GM18873 (cell line): ENCODE measurements at regions not wholly inside any gene's neighbourhood (a gene's known extent, or its start where the extent isn't known, plus 50 kb on each side); places are given as distances from the start of the nearest gene placed in this dataset.
"Not testable (repeated sequence)": the region's sequence is repeated elsewhere in the genome, so short reads cannot be mapped to it uniquely, and the experiment has no call there.

Experiments used
- ATAC-seq: cut with Tn5 transposase; IDR thresholded peaks from one replicate; pipeline ENCODE4 v1.9.1; 2021; ENCODE audit warnings: mild to moderate bottlenecking, moderate library complexity, moderate number of reproducible peaks; ENCODE audit not compliant: unreplicated experiment, low FRiP score

DNA sequence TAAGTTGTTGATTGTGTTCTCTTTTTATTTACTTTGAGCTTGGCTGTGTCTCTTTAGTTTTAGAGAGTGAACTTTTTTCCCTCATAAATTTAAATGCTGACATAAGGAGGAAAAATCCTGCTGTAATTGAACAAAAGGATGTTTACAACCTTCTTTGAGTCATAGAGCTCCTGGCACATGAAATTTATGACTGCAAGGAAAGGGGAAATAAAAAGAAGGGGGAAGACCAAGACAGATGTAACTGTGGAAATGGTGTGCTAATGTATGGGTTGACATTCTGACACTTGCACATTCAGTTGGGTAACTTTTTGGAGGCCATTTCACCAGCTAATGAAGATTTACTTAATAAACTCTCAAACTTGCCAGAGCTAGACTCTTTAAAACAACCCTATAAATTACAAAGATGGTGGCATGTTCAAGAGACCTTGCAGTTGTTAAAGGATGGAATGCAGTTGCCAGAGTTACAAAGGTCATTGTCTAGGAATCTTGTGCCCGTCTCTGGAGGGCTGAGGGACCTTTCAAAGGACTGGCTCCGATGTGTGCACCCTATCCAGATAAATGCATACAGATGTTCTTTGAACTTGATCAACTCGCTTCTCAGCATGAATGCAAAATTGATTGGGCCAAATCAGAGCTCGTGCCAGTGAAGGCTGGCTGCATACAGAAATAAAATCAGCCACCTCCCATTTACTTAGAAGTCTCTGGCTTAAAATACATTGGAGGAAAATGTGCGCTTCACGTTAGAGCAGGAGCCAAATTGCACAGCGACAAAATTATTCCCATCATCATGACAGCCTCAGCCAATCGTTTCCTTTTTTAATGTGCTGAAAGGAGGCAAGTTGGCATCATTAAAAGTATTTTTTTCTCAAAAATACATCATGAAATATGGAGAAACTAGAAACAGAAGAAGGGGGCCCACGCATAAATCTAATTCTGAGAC is 289.0 kb upstream of the XYLT1 start:
- ATAC-seq, result no peak

DNA sequence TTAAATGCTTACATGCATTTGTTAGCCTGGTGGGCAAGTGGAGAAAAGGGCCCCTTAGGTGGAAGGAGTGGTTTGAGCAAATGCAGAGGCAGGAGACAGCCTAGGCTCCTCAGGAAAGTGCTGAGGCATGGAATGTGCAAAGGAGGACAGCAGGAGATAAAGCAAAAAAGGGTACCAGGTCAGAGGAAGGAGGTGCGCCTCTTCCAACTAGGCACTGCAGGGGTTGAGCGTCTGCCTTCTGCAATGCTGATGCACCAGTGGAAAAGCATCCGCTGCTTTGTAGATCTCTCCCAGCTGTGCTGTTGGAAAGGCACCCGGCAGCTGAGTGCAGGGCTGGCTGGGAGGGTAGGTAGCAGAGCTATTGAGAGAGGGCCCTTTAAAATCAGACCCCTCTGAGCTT is 287.0 kb upstream of the XYLT1 start:
- no peak for ATAC-seq

DNA sequence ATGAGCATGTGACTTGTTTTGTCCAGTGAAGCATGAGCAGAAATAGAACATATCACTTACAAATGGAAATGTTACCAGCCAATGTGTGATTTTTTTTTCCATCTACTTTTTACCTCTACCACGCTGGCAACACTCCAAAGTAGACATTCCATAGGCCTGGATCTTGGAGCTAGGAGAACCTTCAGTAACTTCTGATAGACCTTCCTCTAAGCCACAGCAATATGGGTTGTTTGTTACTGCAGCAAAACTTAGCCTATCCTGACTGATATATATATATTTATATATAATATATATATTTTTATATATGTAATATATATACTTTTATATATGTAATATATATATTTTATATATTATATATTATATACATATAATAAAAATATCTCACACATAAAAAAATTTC is 284.4 kb upstream of the XYLT1 start:
- no peak for ATAC-seq

DNA sequence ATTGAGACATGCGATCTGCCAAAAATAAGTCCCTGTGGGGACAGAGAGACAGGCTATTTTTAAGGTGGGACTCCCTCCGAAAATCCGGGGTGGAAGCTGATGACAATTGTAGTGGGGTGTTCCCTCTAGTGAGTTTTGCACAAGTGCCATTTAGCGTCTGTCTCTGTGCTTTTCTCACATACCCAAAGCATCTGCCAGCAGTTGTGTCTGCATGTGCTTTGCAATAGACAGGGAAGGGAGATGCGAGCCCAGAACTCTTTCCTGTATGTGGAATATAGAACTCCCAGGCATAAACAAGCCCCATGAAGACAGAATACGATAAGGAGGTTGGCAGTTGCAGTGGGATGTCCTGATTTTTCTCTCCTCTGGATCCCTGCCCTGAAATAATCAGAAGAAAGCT is 282.7 kb upstream of the XYLT1 start:
- no peak for ATAC-seq

DNA sequence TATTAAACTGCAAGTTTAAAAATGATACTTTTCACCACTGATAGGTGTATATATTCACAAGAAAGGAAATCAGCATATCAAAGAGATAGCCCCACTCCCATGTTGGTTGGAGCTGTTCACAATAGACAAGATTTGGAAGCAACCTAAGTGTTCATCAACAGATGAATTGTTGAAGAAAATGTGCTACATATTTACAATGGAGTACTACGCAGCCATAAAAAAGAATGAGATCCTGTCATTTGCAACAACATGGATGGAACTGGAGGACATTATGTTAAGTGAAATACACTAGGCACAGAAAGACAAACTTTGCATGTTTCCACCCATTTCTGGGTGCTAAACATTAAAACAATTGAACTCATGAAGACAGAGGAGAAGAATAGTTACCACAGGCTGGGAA is 278.9 kb upstream of the XYLT1 start:
- no peak for ATAC-seq

DNA sequence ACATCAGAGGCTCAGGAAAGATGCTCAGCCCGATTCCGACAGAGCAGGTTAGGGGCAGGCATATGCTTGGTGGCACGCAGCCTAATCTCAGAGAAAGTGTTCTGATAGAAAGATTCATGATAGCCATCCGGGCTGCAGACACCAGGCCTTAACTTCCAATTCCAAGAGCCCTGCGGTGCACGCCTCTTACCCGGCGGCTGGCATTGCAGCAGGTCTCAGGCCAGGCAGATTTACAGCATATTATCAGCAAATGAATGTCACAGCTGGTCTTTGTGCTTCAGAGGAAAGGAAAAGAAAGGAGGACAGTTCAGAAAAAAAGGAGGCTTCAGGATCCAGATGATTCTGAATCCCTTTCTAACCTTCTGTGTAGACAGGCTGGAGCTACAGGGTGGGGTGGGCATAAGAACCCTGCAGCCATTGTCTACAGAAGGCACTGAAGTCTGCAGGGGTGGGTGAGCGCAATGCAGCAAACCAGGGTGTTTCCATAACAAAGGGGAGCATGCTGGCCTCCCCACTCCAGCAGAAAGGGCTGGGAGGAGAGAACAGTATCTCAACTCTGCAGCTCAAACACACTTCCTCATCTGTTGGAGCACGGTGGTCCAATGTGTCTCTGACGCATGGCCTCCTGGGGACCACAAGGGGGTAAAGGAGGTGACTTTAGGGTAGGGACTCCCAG is 277.4 kb upstream of the XYLT1 start:
- no peak for ATAC-seq

DNA sequence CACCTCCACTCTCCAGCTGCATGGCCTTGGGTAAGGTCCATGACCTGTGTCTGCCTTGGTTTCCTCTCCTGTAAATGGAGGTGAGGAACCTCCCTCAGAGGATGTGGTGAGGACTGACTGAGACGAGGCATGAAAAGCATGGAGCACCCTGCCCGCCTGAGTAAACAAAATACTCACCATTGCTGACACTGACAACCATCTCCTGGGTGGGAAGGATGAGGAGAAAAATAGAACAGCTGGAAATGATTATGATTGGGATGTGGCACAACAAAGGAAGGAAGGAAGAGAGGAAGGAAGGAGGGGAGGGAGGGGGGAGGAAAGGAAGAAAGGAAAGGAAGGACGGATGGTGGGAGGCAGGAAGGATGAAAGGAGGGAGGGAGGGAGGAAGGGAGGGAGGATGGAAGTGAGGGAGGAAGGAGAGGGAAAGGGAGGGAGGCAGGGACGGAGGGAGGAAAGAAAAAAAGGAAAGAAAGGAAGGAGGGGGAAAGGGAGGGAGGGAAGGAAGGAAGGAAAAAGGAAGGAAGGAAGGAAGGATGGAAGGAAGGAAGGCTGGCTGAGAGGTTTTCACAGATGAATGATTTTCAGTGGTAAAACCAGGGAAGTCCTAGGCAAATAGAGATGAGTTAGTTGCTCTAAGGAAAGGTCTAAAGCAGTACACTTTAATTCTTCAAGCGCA is 276.5 kb upstream of the XYLT1 start:
- ATAC-seq, result no peak

DNA sequence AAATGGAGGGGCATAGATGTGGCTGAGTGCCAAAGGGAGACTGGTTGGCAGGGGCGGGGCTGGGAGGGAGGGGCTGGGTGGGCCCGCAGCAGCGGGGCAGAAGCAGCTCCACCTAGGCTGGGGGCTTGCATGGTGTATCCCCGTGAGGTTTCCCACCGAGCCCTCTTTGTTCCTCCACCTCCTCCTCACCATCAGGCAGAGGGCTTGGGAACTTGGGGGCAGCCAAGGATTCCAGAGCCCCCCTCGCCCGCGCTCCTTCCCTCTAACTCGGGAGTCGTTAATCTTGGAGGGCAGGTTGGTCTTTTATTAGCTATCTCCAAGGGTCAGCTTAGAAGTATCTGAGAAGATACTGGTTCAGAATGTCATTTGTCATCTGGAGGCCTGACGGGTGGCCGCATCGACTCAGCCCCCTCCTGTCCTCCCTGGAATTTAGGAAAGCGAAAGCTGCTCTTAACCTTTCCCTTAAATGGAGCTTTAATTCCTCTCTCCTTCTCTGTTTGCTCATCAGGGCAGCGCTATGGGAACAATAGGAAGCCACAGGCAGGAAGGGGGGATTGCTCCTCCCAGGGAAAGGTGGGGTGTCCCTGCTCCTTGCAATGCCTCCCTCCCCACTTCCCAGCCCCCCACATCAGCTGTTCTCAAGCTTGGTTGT is 274.3 kb upstream of the XYLT1 start:
- ATAC-seq, result no peak

DNA sequence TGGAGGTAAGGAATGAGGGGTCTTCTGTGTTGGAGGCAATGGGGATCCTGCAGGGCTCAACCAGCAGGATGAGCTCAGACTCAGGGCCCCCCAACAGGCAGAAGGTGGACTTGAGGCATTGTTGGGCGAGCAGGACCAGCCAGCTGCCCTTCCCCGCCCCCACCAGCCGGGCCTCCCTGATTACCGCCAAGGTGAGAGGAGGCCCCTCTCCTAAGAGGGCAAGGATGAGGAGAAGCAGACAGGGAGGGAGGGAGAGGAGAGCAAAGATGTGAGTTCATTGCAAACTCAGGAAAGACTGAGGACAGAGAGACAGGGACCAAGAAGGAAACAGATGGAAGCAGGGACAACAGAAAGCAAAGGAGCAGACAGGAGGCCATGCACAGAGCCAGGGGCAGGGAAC is 272.8 kb upstream of the XYLT1 start:
- no peak for ATAC-seq

DNA sequence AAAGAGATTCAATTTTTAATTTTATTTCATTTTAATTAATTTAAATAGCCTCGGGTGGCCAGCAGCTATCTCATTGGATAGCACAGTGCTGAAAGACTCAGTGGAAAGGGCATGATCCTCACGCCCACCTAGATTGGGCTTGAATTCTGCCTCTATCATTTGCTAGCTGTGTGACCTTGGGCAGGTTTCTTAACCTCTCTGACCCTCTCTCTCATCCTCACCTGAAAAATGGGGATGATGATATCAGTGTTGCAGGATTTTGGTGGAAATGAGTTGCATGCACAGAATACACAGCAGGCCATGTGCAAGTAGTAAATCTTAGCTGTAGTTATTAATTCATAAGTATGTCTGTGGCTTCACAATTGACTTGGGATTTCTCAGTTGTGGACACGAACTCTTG is 272.4 kb upstream of the XYLT1 start:
- no peak for ATAC-seq

DNA sequence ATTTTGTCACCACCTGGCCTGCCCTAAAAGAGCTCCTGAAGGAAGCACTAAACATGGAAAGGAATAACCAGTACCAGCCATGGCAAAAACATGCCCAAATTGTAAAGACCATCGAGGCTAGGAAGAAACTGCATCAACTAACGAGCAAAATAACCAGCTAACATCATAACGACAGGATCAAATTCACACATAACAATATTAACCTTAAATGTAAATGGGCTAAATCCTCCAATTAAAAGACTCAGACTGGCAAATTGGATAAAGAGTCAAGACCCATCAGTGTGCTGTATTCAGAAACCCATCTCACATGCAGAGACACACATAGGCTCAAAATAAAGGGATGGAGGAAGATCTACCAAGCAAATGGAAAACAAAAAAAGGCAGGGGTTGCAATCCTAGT is 264.3 kb upstream of the XYLT1 start:
- not testable (repeated sequence) for ATAC-seq

DNA sequence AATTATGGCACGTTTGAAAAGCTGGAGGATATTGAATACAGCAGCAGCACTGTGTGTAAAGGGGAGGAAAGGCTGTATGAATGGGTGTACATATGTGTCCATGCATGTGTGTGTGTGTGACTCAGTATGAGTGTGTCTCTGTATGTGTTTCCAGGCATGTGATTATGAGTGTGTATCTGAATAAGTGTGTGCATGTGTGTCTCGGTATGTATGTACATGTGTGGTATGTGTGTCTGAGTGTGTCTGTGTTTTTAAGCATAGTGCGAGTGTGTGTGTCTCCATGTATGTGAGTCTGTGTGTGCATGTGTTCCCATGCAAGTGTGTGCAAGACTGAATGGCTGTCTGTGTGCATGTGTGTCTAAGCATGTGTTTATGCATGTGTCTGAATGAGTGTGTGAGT is 259.1 kb upstream of the XYLT1 start:
- ATAC-seq, result no peak

DNA sequence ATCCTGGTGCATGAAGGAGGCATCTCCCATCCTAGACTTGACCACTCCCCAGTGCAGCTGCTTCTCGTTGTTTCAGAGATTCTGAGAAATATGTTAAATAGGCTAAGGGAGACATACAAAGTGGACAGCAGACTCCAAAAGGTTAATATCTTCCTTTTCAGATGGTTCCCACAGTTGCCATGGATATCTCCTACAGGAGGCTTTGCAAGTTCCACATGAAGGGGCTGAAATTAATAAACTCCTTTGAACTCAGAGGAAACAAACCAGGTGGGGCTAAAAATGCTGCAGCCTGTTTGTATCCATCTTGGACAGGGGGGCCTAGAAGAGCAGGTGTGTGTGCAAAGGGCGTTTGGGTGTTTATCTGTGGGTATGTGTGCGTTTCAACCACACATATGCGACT is 257.4 kb upstream of the XYLT1 start:
- ATAC-seq, result no peak

DNA sequence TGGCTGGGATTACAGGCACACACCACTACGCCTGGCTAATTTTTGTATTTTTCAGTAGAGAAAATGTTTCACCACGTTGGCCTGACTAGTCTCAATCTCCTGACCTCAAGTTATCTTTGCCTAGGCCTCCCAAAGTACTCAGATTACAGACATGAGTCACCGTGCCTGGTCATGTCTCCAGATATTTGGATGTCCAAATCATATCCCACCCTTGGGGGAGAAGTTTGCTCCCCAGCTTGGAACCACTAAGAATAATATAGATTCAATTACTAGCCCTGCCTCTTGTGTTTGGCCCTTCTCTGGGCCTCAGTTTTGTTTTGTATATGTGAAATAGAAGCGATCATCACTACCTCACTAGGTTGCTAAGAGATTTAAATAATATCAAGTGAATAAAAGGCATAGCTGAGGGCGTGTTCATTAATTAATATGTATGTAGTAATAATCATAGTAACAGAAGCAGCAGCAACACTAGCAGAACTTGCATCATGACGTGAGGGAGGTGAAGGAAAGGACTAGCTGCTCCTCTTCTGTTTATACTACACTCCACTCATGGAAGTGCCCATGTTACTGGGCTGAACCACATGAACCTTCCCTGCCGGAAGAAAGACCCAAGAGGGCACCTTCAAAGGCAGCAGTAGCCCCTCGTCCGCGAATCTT is 253.6 kb upstream of the XYLT1 start:
- ATAC-seq, result no peak

DNA sequence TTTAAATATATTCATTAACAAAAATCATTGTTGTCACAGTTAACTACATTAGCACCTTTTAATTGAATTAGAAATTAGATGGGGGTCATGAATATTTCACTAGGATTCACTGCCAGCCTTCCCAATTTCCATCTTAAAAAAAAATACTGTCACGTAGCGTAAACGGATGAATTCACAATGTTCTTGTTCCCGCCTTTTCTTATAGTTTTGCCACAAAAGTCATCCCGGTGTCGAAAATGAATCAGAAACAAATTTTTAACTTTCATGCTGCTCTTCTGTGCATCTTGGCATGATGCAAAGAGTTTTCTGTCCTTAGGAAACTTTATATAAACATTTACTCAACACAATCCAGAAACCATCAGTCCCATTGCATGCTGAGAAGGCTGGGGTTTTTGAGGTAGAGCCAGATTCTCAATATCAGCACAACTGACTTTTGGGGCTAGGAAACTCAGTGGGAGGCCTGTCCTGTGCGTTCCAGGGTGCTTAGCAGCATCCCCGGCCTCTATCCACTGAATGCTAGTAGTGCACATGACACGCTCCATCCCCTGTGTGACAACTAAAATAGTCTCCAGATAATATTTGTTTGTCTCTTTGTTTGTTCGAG is 252.9 kb upstream of the XYLT1 start:
- no peak for ATAC-seq

DNA sequence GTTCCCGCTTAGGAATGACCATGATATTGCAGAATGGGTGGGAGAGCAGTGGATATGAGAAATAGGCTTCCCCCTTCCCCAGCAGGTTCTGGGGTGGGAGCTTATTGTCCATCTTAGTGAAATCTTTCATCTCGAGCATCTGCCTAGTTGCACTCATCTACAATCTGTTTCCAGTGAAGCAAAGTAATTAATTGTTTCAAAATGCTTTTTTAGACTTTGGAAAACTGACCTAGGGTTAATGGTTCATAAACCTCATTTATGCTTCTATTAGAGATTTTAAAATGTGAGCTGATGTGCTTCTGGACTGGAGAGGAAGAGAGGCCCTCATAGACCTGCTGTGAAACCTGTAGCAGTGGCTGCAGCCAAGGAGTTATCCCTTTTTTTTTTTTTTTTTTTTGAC is 247.7 kb upstream of the XYLT1 start:
- no peak for ATAC-seq

DNA sequence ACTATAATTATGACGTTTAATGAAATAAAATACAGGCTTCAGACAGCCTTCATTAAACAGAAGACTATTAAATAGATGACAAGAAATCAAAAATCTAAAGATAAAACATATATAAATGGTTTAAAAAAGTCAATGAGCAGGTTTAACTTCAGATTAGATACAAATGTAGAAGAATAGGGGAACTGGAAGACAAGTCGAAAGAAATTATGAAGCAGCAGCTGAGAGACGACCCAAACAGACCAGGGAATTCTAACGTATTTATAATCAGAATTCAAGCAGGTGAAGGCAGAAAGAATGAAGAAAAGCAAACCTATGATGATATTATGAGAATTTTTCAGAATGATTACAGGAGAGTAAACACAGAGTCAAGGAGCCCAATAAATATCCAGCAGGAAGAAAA is 235.1 kb upstream of the XYLT1 start:
- no peak for ATAC-seq

DNA sequence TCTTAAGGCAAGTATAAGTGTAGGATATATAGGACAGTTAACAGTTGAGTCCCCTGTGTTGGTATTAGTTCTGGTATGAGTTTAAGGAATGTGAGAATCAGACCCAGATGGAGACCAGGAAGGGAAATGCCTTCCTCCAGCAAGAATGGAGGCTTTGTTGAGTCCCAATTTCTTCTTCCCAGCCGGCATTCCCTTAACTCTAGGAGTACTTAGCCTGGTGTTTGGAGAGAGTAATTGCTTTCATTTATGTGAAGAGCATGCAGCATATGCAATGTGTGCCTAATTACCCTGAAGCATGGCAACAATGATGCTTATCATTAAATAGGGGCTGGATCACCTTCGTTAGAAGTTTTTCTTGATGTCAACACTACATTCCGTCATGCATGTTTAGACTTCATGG is 225.9 kb upstream of the XYLT1 start:
- no peak for ATAC-seq

DNA sequence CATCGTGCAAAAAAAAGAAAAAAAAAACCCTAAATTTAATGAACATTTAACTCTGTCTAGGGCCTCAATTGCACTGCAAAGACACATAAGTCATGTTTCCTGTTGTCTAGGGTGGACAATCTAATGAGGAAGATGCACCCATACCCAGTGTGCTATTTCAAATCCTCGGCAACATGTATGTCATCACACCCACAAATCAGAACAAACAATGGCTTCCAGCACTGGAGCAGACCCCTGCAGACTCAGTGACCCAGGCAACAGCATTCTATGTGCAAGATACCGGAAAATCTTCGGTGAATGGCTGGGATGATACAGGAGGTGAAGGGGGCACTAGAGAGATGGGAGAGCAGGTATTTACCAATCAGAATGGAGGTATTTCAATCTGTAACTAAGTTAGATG is 221.7 kb upstream of the XYLT1 start:
- no peak for ATAC-seq

DNA sequence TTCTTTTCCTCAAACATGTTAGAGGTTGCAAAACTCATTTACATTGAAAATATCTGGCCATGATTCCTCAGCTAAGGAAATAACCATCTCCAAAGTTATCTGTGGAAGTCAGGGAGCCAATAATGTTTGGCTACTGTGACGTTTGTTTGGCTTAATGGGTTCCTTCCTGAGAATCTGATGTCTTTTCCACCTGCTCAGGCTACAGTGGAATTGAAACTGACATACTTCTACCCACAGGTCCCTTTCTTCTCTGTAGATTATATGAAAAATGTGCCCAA is 221.1 kb upstream of the XYLT1 start:
- ATAC-seq, result no peak
